OCI-LY1 (cell line): ENCODE measurements at regions not wholly inside any gene's neighbourhood (a gene's known extent, or its start where the extent isn't known, plus 50 kb on each side); places are given as distances from the start of the nearest gene placed in this dataset.
"Not testable (repeated sequence)": the region's sequence is repeated elsewhere in the genome, so short reads cannot be mapped to it uniquely, and the experiment has no call there.

Experiments used
- H2AFZ ChIP-seq: fragments of 200-600 bp; sonication (generic), shearing (Covaris generic); 2 replicates; pipeline ENCODE4 v1.6.0; 2014; ENCODE audit warnings: antibody characterized with exemption, mild to moderate bottlenecking, low read length
- H3F3A ChIP-seq: fragments of 200-600 bp; sonication (generic), shearing (Covaris generic); 2 replicates; pipeline ENCODE4 v1.6.0; 2014; ENCODE audit warnings: mild to moderate bottlenecking, antibody characterized with exemption, low read length, moderate library complexity; ENCODE audit not compliant: insufficient read depth
- H3K27ac ChIP-seq: fragments of 200-600 bp; sonication (generic); 2 replicates; pipeline ENCODE4 v1.5.1; 2014; ENCODE audit warnings: low read length, mixed run types, mild to moderate bottlenecking, low read depth; ENCODE audit not compliant: poor library complexity, severe bottlenecking
- H3K27me3 ChIP-seq: fragments of 200-600 bp; sonication (generic); 2 replicates; pipeline ENCODE4 v1.6.0; 2014; ENCODE audit warnings: antibody characterized with exemption, mild to moderate bottlenecking, low read length, moderate library complexity; ENCODE audit not compliant: insufficient read depth
- H3K36me3 ChIP-seq: fragments of 200-600 bp; sonication (generic); 2 replicates; pipeline ENCODE4 v1.6.1; 2014; ENCODE audit warnings: mild to moderate bottlenecking, antibody characterized with exemption, low read length, moderate library complexity, mixed read lengths; ENCODE audit not compliant: insufficient read depth
- H3K4me1 ChIP-seq: fragments of 200-600 bp; sonication (generic); 2 replicates; pipeline ENCODE4 v1.5.1; 2014; ENCODE audit warnings: mild to moderate bottlenecking, low read length, moderate library complexity; ENCODE audit not compliant: insufficient read depth, severe bottlenecking
- H3K4me2 ChIP-seq: fragments of 200-600 bp; sonication (generic), shearing (Covaris generic); 2 replicates; pipeline ENCODE4 v1.6.1; 2014; ENCODE audit warnings: low read length
- H3K4me3 ChIP-seq: fragments of 200-600 bp; sonication (generic); 2 replicates; pipeline ENCODE4 v1.5.1; 2014; ENCODE audit warnings: low read length, low read depth, mild to moderate bottlenecking, mixed read lengths; ENCODE audit not compliant: poor library complexity, severe bottlenecking
- H3K79me2 ChIP-seq: fragments of 200-600 bp; shearing (Covaris generic); 2 replicates; pipeline ENCODE4 v1.6.1; 2016; ENCODE audit warnings: mixed run types, low read length, mixed read lengths; ENCODE audit not compliant: insufficient read depth
- H3K9ac ChIP-seq: fragments of 200-600 bp; sonication (generic), shearing (Covaris generic); 2 replicates; pipeline ENCODE4 v1.6.1; 2014; ENCODE audit warnings: mild to moderate bottlenecking, low read length, mixed read lengths
- H3K9me2 ChIP-seq: fragments of 200-600 bp; sonication (generic), shearing (Covaris generic); 2 replicates; pipeline ENCODE4 v1.6.1; 2014; ENCODE audit warnings: low read depth, mild to moderate bottlenecking, low read length, mixed read lengths
- H3K9me3 ChIP-seq: fragments of 200-600 bp; shearing (Covaris generic); 2 replicates; pipeline ENCODE4 v1.6.1; 2014; ENCODE audit warnings: low read length, mixed read lengths
- H4K20me1 ChIP-seq: fragments of 200-600 bp; sonication (generic), shearing (Covaris generic); 2 replicates; pipeline ENCODE4 v1.6.0; 2016; ENCODE audit warnings: mild to moderate bottlenecking, low read length; ENCODE audit not compliant: insufficient read depth
- EZH2 ChIP-seq: fragments of 200-600 bp; sonication (generic), shearing (Covaris generic); IDR thresholded peaks from 2 replicates; pipeline ENCODE4 v1.8.0; 2017; ENCODE audit warnings: borderline replicate concordance, mixed run types, mild to moderate bottlenecking, antibody characterized with exemption, low read length, moderate library complexity, mixed read lengths
- TF ChIP-seq, protein P1 (sequence below): fragments of 200-600 bp; sonication (generic), shearing (Covaris generic); IDR thresholded peaks from 2 replicates; pipeline ENCODE4 v1.5.1; 2017; ENCODE audit warnings: mild to moderate bottlenecking, antibody characterized with exemption, low read length, moderate library complexity, mixed read lengths

DNA sequence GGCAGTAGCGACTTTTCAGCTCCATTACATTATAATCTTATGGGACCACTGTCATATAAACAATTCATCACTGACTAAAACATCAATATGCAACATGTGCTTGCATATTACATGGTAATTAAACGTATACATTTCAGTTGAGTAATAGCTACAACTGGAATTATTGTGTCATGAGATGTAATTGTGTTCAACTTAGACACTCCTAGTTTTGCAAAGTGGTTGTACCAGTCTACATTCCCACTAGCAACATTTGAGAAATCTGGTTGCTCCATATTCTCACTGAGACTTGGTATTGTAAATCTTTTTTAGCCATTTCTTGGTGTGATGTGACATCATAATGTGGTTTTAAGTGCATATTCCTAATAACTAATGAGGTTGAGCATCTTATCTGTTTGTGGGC lies 90.0 kb downstream of the CAPZA3 start:
- no peak overlapping the region for H3K9ac ChIP-seq
- TF ChIP-seq, protein P1, sequence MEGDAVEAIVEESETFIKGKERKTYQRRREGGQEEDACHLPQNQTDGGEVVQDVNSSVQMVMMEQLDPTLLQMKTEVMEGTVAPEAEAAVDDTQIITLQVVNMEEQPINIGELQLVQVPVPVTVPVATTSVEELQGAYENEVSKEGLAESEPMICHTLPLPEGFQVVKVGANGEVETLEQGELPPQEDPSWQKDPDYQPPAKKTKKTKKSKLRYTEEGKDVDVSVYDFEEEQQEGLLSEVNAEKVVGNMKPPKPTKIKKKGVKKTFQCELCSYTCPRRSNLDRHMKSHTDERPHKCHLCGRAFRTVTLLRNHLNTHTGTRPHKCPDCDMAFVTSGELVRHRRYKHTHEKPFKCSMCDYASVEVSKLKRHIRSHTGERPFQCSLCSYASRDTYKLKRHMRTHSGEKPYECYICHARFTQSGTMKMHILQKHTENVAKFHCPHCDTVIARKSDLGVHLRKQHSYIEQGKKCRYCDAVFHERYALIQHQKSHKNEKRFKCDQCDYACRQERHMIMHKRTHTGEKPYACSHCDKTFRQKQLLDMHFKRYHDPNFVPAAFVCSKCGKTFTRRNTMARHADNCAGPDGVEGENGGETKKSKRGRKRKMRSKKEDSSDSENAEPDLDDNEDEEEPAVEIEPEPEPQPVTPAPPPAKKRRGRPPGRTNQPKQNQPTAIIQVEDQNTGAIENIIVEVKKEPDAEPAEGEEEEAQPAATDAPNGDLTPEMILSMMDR = no peak
- TF ChIP-seq EZH2 = no peak
- no peaks in the 10 kb centered on the region for H3K79me2 ChIP-seq
- H3K9me2 ChIP-seq = no peaks in the 10 kb centered on the region
- H3K9me3 ChIP-seq = peaks cover 3% of the 10 kb centered on the region; the same call in 1 of the 2 replicates
- no peaks in the 10 kb centered on the region for H3F3A ChIP-seq
- H3K4me2 ChIP-seq = no peak overlapping the region
- no peak overlapping the region for H3K4me3 ChIP-seq
- no peaks in the 10 kb centered on the region for H3K36me3 ChIP-seq
- no peaks in the 10 kb centered on the region for H4K20me1 ChIP-seq
- no peaks in the 10 kb centered on the region for H3K27me3 ChIP-seq
- H3K27ac ChIP-seq = no peak overlapping the region
- H3K4me1 ChIP-seq = no peaks in the 10 kb centered on the region
- H2AFZ ChIP-seq = no peak overlapping the region

GRCh38 chr12:18828483-18828882 lies 90.6 kb downstream of the CAPZA3 start:
- Histone ChIP-seq H2AFZ (no peak overlapping the region), H3K27ac (no peak overlapping the region), H3K9ac (no peak overlapping the region), H3K4me3 (no peak overlapping the region), H3K27me3 (no peaks in the 10 kb centered on the region), H3K9me2 (no peaks in the 10 kb centered on the region), H3K9me3 (peaks cover 3% of the 10 kb centered on the region; the same call in 1 of the 2 replicates), H3F3A (no peaks in the 10 kb centered on the region), H3K79me2 (no peaks in the 10 kb centered on the region), H3K4me1 (no peaks in the 10 kb centered on the region), H3K4me2 (no peak overlapping the region), H4K20me1 (no peaks in the 10 kb centered on the region), H3K36me3 (no peaks in the 10 kb centered on the region)
- TF ChIP-seq, protein P1 = no peak
- no peak for TF ChIP-seq EZH2

GRCh38 chr12:18828987-18829386 lies 91.1 kb downstream of the CAPZA3 start:
- TF ChIP-seq, protein P1 = no peak
- no peak for TF ChIP-seq EZH2
- H4K20me1 ChIP-seq = no peaks in the 10 kb centered on the region
- no peak overlapping the region for H3K27ac ChIP-seq
- no peaks in the 10 kb centered on the region for H3K27me3 ChIP-seq
- H3K9me3 ChIP-seq = peaks cover 3% of the 10 kb centered on the region; the same call in 1 of the 2 replicates
- no peak overlapping the region for H3K9ac ChIP-seq
- no peaks in the 10 kb centered on the region for H3K4me1 ChIP-seq
- no peak overlapping the region for H3K4me3 ChIP-seq
- no peaks in the 10 kb centered on the region for H3K36me3 ChIP-seq
- H3F3A ChIP-seq = no peaks in the 10 kb centered on the region
- H2AFZ ChIP-seq = no peak overlapping the region
- H3K4me2 ChIP-seq = no peak overlapping the region
- no peaks in the 10 kb centered on the region for H3K79me2 ChIP-seq
- no peaks in the 10 kb centered on the region for H3K9me2 ChIP-seq

DNA sequence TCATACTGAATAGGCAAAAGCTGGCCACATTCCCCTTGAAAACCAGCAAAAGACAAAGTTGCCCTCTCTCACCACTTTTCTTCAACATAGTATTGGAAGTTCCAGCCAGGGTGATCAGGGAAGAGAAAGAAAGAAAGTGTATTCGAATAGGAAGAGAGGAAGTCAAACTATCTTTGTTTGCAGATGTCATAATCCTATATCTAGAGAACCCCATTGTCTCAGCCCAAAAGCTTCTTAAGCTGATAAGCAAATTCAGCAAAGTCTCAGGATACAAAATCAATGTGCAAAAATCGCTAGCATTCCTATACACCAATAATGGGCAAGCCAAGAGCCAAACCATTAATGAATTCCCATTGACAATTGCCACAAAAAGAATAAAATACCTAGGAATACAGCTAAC lies 95.0 kb downstream of the CAPZA3 start:
- H3F3A ChIP-seq, H3K4me1 ChIP-seq, H4K20me1 ChIP-seq: not testable (repeated sequence)

More for the DNA sequence above, 95.0 kb downstream of the CAPZA3 start:
- not testable (repeated sequence) for H2AFZ ChIP-seq, H3K27me3 ChIP-seq, H3K9ac ChIP-seq, H3K9me2 ChIP-seq, H3K27ac ChIP-seq, H3K36me3 ChIP-seq, H3K4me3 ChIP-seq, H3K9me3 ChIP-seq, H3K4me2 ChIP-seq, H3K79me2 ChIP-seq
